Aorta (tissue), 5 donors: ENCODE measurements at regions not wholly inside any gene's neighbourhood (a gene's known extent, or its start where the extent isn't known, plus 50 kb on each side); places are given as distances from the start of the nearest gene placed in this dataset.

ENCODE experiments used
- ATAC-seq: fragments of 200-7000 bp; cut with Tn5 transposase; one replicate; pipeline ENCODE4 v1.9.1; 2022; ENCODE audit warnings: moderate library complexity; ENCODE audit not compliant: low FRiP score
- DNase-seq, 2 donors: peaks; one replicate each; pipeline ENCODE4 v3.0.0-alpha.2; 2020
- H3K27ac ChIP-seq, 2 donors: one replicate each; pipeline ENCODE4 v1.5.1; 2013; ENCODE audit warnings: low read length in 2 of 2, mild to moderate bottlenecking in 2 of 2, moderate library complexity in 2 of 2, control low read depth in 1 of 2, inconsistent platforms in 1 of 2, low read depth in 1 of 2
- H3K27me3 ChIP-seq, 2 donors: one replicate each; pipeline ENCODE4 v1.6.1; 2013; ENCODE audit warnings: control low read depth in 1 of 2, low read length in 1 of 2, mild to moderate bottlenecking in 1 of 2, moderate library complexity in 1 of 2; ENCODE audit not compliant: insufficient read depth in 2 of 2, control insufficient read depth in 1 of 2
- H3K36me3 ChIP-seq, 2 donors: one replicate each; pipeline ENCODE4 v1.6.1; 2013; ENCODE audit warnings: control low read depth in 1 of 2, low read length in 1 of 2, mild to moderate bottlenecking in 1 of 2; ENCODE audit not compliant: insufficient read depth in 2 of 2, control insufficient read depth in 1 of 2
- H3K4me1 ChIP-seq, 2 donors: one replicate each; pipeline ENCODE4 v1.6.1; 2013; ENCODE audit warnings: low read length in 2 of 2, control low read depth in 1 of 2, mild to moderate bottlenecking in 1 of 2, moderate library complexity in 1 of 2; ENCODE audit not compliant: insufficient read depth in 2 of 2, control insufficient read depth in 1 of 2
- H3K4me3 ChIP-seq, 2 donors: one replicate each; pipeline ENCODE4 v1.5.1; 2013; ENCODE audit warnings: low read length in 2 of 2, control low read depth in 1 of 2, mild to moderate bottlenecking in 1 of 2
- H3K9me3 ChIP-seq: one replicate; pipeline ENCODE4 v1.6.1; 2013; ENCODE audit warnings: mild to moderate bottlenecking, low read length; ENCODE audit not compliant: control insufficient read depth
- WGBS, 2 donors: extraction: QIAGEN DNeasy Blood & Tissue Kit; methylation state at CpG; one replicate each; pipeline ENCODE4 v1.1.7; 2013; 5-methylcytosine and 5-hydroxymethylcytosine counted together
- intact Hi-C, 2 donors: fragments of 100-400 bp; cut with DNase I; formaldehyde crosslinking; loops; one replicate each; pipeline versions ENCODE4 v1.14.2 to v1.15.0; 2022
- donor health status: healthy with polysubstance abuse.
- donor health status: Bipolar disorder and iron deficiency.
- donor health status: DM: no; HTN: no; CAD: no.
- donor health status: DM: no; HTN: no; CAD: no.
- donor health status: DM: yes; HTN: yes; CAD: no.

- no peaks in the 10 kb centered on the region for H3K27me3 ChIP-seq
- intact Hi-C loops = no loop called here
- H3K4me1 ChIP-seq = no peaks in the 10 kb centered on the region
- WGBS, 2 donors = 77 to 78% methylated on average over 10 of the region's 10 CpGs
- no peak overlapping the region for H3K4me3 ChIP-seq
- DNase-seq (peak in 1 of 2 donors; percentile 48), ATAC-seq (no peak)
- no peaks in the 10 kb centered on the region for H3K9me3 ChIP-seq
- no peak overlapping the region for H3K27ac ChIP-seq
- no peaks in the 10 kb centered on the region for H3K36me3 ChIP-seq
Measured at GRCh38 chr2:239538357-239539052, 137.7 kb upstream of the HDAC4 start.

DNA sequence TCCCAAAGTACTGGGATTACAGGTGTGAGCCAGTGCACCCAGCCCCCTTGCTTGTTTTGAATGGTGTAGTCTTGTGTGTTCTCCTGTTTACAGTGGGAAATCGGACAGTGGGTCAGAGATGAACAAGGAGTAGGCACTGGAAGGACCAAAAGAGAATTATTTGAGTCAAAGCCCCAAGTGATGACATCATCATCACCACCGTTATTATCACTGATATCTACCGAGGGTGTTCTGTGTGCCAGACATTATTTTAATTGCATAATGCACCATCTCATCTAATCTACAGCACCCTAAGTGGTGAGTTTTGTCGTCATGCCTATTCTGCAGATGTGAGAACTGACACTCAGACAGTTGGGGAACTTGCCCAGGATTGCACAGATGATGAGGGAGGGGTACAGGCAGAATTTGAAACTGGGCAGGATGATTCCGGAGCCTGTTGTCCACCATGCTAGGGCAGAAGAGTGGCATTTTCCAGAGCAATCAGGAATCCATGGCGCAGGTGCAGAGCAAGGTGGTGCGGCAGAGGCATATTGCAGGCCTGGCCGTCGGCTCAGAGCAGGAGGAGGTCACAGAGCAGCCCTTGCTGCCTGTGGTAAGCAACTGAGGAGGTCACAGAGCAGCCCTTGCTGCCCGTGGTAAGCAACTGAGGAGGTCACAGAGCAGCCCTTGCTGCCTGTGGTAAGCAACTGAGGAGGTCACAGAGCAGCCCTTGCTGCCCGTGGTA, 137.0 kb upstream of the HDAC4 start:
- Histone ChIP-seq H3K27ac (no peak overlapping the region), H3K9me3 (no peaks in the 10 kb centered on the region), H3K27me3 (no peaks in the 10 kb centered on the region), H3K36me3 (no peaks in the 10 kb centered on the region), H3K4me3 (no peak overlapping the region), H3K4me1 (no peaks in the 10 kb centered on the region)
- intact Hi-C loops = no loop called here
- ATAC-seq (no peak), DNase-seq (peak in 1 of 2 donors; percentile 56)
- WGBS, 2 donors = 74 to 75% methylated on average over 11 of the region's 11 CpGs

GRCh38 chr2:239536186-239536585, 135.4 kb upstream of the HDAC4 start:
- intact Hi-C loops = no loop called here
- Histone ChIP-seq H3K9me3 (peaks cover 2% of the 10 kb centered on the region), H3K4me1 (no peaks in the 10 kb centered on the region), H3K4me3 (no peak overlapping the region), H3K27me3 (no peaks in the 10 kb centered on the region), H3K36me3 (no peaks in the 10 kb centered on the region), H3K27ac (no peak overlapping the region)
- ATAC-seq (no peak), DNase-seq (peak in 1 of 2 donors; percentile 67)
- WGBS, 2 donors = 93 to 96% methylated on average over 10 of the region's 10 CpGs

GRCh38 chr2:239535413-239536144, 134.8 kb upstream of the HDAC4 start:
- Histone ChIP-seq H3K27ac (no peak overlapping the region), H3K4me1 (no peaks in the 10 kb centered on the region), H3K27me3 (no peaks in the 10 kb centered on the region), H3K36me3 (no peaks in the 10 kb centered on the region), H3K4me3 (no peak overlapping the region), H3K9me3 (peaks cover 3% of the 10 kb centered on the region)
- intact Hi-C loops = no loop called here
- DNase-seq (peak in 1 of 2 donors; percentile 63), ATAC-seq (no peak)
- 83 to 86% methylated on average over 8 of the region's 8 CpGs for WGBS, 2 donors

- ATAC-seq (no peak), DNase-seq (peak in 1 of 2 donors; percentile 65)
- WGBS, 2 donors = 90 to 93% methylated on average over 14 of the region's 14 CpGs
- no peak overlapping the region for H3K4me3 ChIP-seq
- intact Hi-C loops = no loop called here
- H3K27ac ChIP-seq = no peak overlapping the region
- H3K27me3 ChIP-seq = no peaks in the 10 kb centered on the region
- H3K9me3 ChIP-seq = peaks cover 3% of the 10 kb centered on the region
- H3K36me3 ChIP-seq = no peaks in the 10 kb centered on the region
- no peaks in the 10 kb centered on the region for H3K4me1 ChIP-seq
Measured at GRCh38 chr2:239534581-239535412, 134.0 kb upstream of the HDAC4 start.

DNA sequence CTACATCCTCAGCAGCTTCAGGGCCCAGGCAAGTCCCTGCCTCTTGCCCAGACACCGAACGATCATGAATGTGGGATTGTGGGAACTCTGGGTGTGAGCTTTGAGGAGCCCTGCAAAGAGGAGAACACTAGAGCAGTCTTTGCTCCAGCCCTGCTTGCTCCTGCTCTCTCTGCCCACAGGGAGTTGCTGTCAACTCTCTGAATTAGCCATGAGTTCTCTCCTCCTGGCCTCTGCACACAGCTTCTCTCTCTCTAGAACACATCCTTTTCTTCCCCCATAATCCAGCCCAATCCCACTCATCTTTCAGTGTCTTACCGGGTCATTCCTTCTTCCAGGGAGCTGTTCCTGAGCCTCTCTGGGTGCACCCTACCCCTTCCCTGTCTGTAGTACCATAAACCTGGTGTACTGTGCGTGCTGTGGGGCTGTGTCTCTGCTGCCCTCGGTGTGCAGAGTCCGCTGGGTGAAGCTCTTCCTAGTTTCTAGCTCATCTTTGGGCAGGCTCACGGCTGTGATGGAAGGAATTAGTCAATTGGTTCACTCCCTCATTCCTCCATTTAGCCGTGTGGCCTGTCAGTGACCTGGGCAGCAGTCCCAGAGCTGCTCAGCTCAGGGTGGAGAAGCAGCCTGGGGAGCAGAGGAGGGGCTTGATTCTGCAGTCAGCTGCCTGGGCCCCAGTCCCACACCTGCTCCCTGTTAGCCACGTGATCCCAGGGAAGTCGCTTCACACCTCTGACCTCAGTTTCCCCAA, 132.9 kb upstream of the HDAC4 start:
- Histone ChIP-seq H3K4me3 (no peak overlapping the region), H3K27ac (no peak overlapping the region), H3K4me1 (no peaks in the 10 kb centered on the region), H3K36me3 (no peaks in the 10 kb centered on the region), H3K27me3 (no peaks in the 10 kb centered on the region), H3K9me3 (peaks cover 3% of the 10 kb centered on the region)
- intact Hi-C loops = no loop called here
- WGBS, 2 donors = 73 to 75% methylated on average over 10 of the region's 10 CpGs
- DNase-seq (peak; percentile 64 to 71), ATAC-seq (peak; percentile 58)

GRCh38 chr2:239532859-239533258, 132.0 kb upstream of the HDAC4 start:
- Histone ChIP-seq H3K4me1 (no peaks in the 10 kb centered on the region), H3K36me3 (no peaks in the 10 kb centered on the region), H3K27ac (no peak overlapping the region), H3K4me3 (no peak overlapping the region), H3K9me3 (peaks cover 3% of the 10 kb centered on the region), H3K27me3 (no peaks in the 10 kb centered on the region)
- no peak for ATAC-seq
- DNase-seq = no peak
- 48 to 52% methylated on average over 10 of the region's 10 CpGs for WGBS, 2 donors
- intact Hi-C loops = no loop called here

DNA sequence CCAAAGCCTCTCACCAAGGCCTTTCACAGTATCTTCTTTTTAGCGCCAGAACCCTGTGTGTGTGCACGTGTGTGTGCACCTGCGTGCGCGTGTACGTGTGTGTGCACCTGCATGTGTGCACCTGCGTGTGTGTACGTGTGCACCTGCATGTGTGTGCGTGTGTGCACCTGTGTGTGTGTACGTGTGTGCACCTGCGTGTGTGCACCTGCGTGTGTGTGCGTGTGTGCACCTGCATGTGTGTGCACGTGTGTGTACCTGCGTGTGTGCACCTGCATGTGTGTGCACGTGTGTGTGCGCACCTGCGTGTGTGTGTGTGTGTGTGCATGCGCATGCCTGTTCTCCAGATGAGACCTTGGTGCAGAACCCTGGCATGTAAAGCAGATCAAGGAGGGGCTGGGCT, 131.4 kb upstream of the HDAC4 start:
- no peak overlapping the region for H3K4me3 ChIP-seq
- intact Hi-C loops = no loop called here
- H3K27me3 ChIP-seq = no peaks in the 10 kb centered on the region
- ATAC-seq = no peak
- no peaks in the 10 kb centered on the region for H3K36me3 ChIP-seq
- no peak overlapping the region for H3K27ac ChIP-seq
- peak in 1 of 2 donors; percentile 33 for DNase-seq
- H3K9me3 ChIP-seq = peaks cover 3% of the 10 kb centered on the region
- no peaks in the 10 kb centered on the region for H3K4me1 ChIP-seq
- 80 to 86% methylated on average over 19 of the region's 19 CpGs for WGBS, 2 donors
